ENCODE measurements at regions not wholly inside any gene's neighbourhood (a gene's known extent, or its start where the extent isn't known, plus 50 kb on each side); places are given as distances from the start of the nearest gene placed in this dataset.

DNA sequence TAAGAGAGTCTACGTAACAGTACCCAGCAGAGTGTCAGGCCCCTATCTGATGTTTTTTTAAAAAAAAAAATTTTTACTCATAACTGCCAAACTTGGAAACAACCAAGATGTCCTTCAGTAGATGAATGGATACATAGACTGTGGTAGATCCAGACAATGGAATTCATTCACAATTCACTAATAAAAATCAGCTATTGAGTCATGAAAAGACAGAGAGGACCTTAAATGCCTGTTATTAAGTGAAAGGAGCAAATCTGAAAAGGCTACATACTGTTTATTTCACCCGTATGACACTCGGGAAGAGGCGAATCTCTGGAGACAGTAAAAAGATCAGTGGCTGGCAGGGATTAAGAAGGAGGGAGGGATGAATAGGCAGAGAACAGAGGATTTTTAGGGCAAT lies 541.4 kb upstream of the TENM4 start:
- TF ChIP-seq, protein P1, sequence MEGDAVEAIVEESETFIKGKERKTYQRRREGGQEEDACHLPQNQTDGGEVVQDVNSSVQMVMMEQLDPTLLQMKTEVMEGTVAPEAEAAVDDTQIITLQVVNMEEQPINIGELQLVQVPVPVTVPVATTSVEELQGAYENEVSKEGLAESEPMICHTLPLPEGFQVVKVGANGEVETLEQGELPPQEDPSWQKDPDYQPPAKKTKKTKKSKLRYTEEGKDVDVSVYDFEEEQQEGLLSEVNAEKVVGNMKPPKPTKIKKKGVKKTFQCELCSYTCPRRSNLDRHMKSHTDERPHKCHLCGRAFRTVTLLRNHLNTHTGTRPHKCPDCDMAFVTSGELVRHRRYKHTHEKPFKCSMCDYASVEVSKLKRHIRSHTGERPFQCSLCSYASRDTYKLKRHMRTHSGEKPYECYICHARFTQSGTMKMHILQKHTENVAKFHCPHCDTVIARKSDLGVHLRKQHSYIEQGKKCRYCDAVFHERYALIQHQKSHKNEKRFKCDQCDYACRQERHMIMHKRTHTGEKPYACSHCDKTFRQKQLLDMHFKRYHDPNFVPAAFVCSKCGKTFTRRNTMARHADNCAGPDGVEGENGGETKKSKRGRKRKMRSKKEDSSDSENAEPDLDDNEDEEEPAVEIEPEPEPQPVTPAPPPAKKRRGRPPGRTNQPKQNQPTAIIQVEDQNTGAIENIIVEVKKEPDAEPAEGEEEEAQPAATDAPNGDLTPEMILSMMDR (conservative IDR thresholded peaks at IDR 0.05; ENCODE audit: low read length): no peak
- TF ChIP-seq EZH2phosphoT487 (IDR thresholded peaks at IDR 0.05; ENCODE audit: borderline replicate concordance, low read depth, low read length): no peak
